Brain microvascular endothelial cell (primary cell): ENCODE measurements at regions not wholly inside any gene's neighbourhood (a gene's known extent, or its start where the extent isn't known, plus 50 kb on each side); places are given as distances from the start of the nearest gene placed in this dataset.

ENCODE experiments used
- DNase-seq: peaks from one replicate; pipeline ENCODE4 v3.0.0-alpha.2; 2020
- H3K27ac ChIP-seq: fragments of 250-450 bp; sonication (Bioruptor Pico); 2 replicates; pipeline ENCODE4 v1.5.1; 2020; ENCODE audit warnings: mild to moderate bottlenecking, moderate library complexity
- H3K27me3 ChIP-seq: fragments of 250-450 bp; sonication (Bioruptor Pico); replicated peaks from 2 replicates; pipeline ENCODE4 v1.5.1; 2020; ENCODE audit warnings: mild to moderate bottlenecking
- H3K36me3 ChIP-seq: fragments of 250-450 bp; sonication (Bioruptor Pico); replicated peaks from 2 replicates; pipeline ENCODE4 v1.5.1; 2020; ENCODE audit warnings: mild to moderate bottlenecking
- H3K4me3 ChIP-seq: 2 replicates; pipeline ENCODE4 v1.5.1; 2011; ENCODE audit warnings: low read depth, mild to moderate bottlenecking, control low read depth, low read length, moderate library complexity
- CTCF ChIP-seq: IDR thresholded peaks from 2 replicates; pipeline ENCODE4 v1.5.1; 2011; ENCODE audit warnings: low read depth, mild to moderate bottlenecking, moderate library complexity, low read length, control low read depth, inconsistent platforms; ENCODE audit errors: missing control alignments
- in situ Hi-C: cut with HindIII; loops from 2 replicates; pipeline ENCODE4 v1.10.0; 2017; ENCODE audit warnings: low sequenced_read_pairs, low pct_ligation_motif_present

GRCh38 chr4:35604724-35605123, 639.6 kb downstream of the ARAP2 start:
- no peak for DNase-seq
- no peaks in the 10 kb centered on the region for H3K27me3 ChIP-seq
- no peak overlapping the region for H3K4me3 ChIP-seq
- no peaks in the 10 kb centered on the region for H3K36me3 ChIP-seq
- in situ Hi-C loops, result no loop called here
- TF ChIP-seq CTCF, result no peak
- no peak overlapping the region for H3K27ac ChIP-seq

DNA sequence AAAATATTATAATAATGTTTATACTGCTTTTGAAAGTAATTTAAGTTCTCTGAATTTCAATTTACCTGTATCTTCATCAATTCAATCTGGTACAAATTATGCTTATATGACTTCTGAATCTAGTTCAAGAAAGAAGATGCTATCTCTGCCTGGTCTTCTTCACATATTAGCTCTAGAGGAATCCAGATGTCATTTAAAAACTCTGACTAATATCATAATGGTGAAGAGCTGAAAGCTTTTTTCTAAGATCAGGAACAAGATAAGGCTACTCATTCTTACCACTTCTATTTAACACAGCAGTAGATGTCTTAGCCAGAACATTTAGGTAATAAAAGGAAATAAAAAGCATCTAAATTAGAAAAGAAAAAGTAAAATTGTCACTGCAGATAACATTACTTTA, 636.1 kb downstream of the ARAP2 start:
- no peak overlapping the region for H3K27ac ChIP-seq
- DNase-seq, result no peak
- in situ Hi-C loops, result no loop called here
- no peak overlapping the region for H3K4me3 ChIP-seq
- no peaks in the 10 kb centered on the region for H3K36me3 ChIP-seq
- no peaks in the 10 kb centered on the region for H3K27me3 ChIP-seq
- no peak for TF ChIP-seq CTCF

DNA sequence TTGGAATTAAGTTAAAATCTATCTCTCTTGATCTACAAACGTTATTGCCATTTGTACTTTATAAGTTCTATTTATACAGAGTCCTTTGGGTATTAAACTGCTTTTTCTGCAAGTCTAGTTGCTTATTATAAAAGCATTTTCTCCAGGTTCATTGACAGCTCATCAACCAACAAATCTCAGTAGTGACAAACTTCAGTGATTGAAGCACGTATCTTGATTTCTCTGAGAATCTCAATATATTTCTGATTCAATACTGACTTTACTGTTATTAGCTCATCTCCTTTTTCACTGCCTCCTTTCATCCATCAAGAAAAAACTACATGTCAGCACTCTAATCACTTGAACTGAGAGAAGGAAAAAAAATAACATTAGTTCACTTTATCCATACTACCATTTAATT, 630.2 kb downstream of the ARAP2 start:
- TF ChIP-seq CTCF, result no peak
- DNase-seq, result no peak
- Histone ChIP-seq H3K4me3 (no peak overlapping the region), H3K27me3 (no peaks in the 10 kb centered on the region), H3K27ac (no peak overlapping the region), H3K36me3 (no peaks in the 10 kb centered on the region)
- in situ Hi-C loops, result no loop called here

GRCh38 chr4:35639929-35640328, 604.4 kb downstream of the ARAP2 start:
- TF ChIP-seq CTCF, result no peak
- H3K27me3 ChIP-seq, result no peaks in the 10 kb centered on the region

GRCh38 chr4:35643661-35644060, 600.7 kb downstream of the ARAP2 start:
- H3K36me3 ChIP-seq, result no peaks in the 10 kb centered on the region
- H3K27me3 ChIP-seq, result no peaks in the 10 kb centered on the region
- no peak for TF ChIP-seq CTCF
- H3K27ac ChIP-seq, result no peak overlapping the region
- DNase-seq, result no peak
- in situ Hi-C loops, result no loop called here
- no peak overlapping the region for H3K4me3 ChIP-seq

More at GRCh38 chr4:35639929-35640328, 604.4 kb downstream of the ARAP2 start:
- no peak for DNase-seq
- Histone ChIP-seq H3K36me3 (no peaks in the 10 kb centered on the region), H3K4me3 (no peak overlapping the region), H3K27ac (no peak overlapping the region)
- in situ Hi-C loops, result no loop called here

GRCh38 chr4:35644591-35644990, 599.7 kb downstream of the ARAP2 start:
- in situ Hi-C loops, result no loop called here

More at GRCh38 chr4:35644591-35644990, 599.7 kb downstream of the ARAP2 start:
- Histone ChIP-seq H3K4me3 (no peak overlapping the region), H3K27ac (no peak overlapping the region), H3K27me3 (no peaks in the 10 kb centered on the region), H3K36me3 (no peaks in the 10 kb centered on the region)
- no peak for DNase-seq
- no peak for TF ChIP-seq CTCF
